Heart right ventricle (tissue), 16 donors: ENCODE measurements at regions not wholly inside any gene's neighbourhood (a gene's known extent, or its start where the extent isn't known, plus 50 kb on each side); places are given as distances from the start of the nearest gene placed in this dataset.

Experiments
- ATAC-seq, 8 donors: fragments of 200-7000 bp; cut with Tn5 transposase; one replicate each; pipeline ENCODE4 v1.9.1; 2020; ENCODE audit warnings: mild to moderate bottlenecking in 8 of 8, moderate library complexity in 8 of 8, moderate number of reproducible peaks in 1 of 8
- DNase-seq, 2 donors: peaks; one replicate each; pipeline ENCODE4 v3.0.0-alpha.2; 2020
- H3K27ac ChIP-seq, 10 donors: fragments of 200-600 bp; sonication (generic) in 2 of 10; one replicate each; pipeline versions ENCODE4 v1.5.0 to v1.8.0; 2020 to 2022; ENCODE audit warnings: mild to moderate bottlenecking in 3 of 10
- H3K27me3 ChIP-seq, 7 donors: fragments of 200-600 bp; one replicate each; pipeline ENCODE4 v1.8.0; 2021 to 2022; ENCODE audit warnings: mild to moderate bottlenecking in 2 of 7
- H3K36me3 ChIP-seq, 9 donors: fragments of 200-600 bp; sonication (generic) in 1 of 9; one replicate each; pipeline versions ENCODE4 v1.5.0 to v1.8.0; 2020 to 2022; ENCODE audit warnings: mild to moderate bottlenecking in 2 of 9
- H3K4me1 ChIP-seq, 9 donors: fragments of 200-600 bp; sonication (generic) in 1 of 9; one replicate each; pipeline versions ENCODE4 v1.5.0 to v1.8.0; 2020 to 2022; ENCODE audit warnings: mild to moderate bottlenecking in 4 of 9
- H3K4me3 ChIP-seq, 10 donors: fragments of 200-600 bp; sonication (generic) in 2 of 10; one replicate each; pipeline versions ENCODE4 v1.5.0 to v1.8.0; 2020 to 2022; ENCODE audit warnings: mild to moderate bottlenecking in 7 of 10, moderate library complexity in 2 of 10
- H3K9me3 ChIP-seq, 11 donors: fragments of 200-600 bp in 10 of 11; sonication (generic) in 2 of 11; one replicate each; pipeline versions ENCODE4 v1.5.0 to v1.8.0; 2013 to 2022; ENCODE audit warnings: mild to moderate bottlenecking in 2 of 11, control low read depth in 1 of 11, moderate library complexity in 1 of 11
- CTCF ChIP-seq, 9 donors: fragments of 200-600 bp; sonication (generic) in 2 of 9; IDR thresholded peaks; one replicate each; pipeline versions ENCODE4 v1.5.0 to v1.8.0; 2021 to 2022; ENCODE audit warnings: antibody characterized with exemption in 9 of 9, mild to moderate bottlenecking in 5 of 9, moderate library complexity in 1 of 9
- WGBS, 2 donors: extraction: QIAGEN DNeasy Blood & Tissue Kit; methylation state at CpG; one replicate each; pipeline ENCODE4 v1.1.7; 2013; ENCODE audit warnings: inconsistent platforms in 1 of 2; 5-methylcytosine and 5-hydroxymethylcytosine counted together
- intact Hi-C, 10 donors: fragments of 100-400 bp; cut with DNase I; formaldehyde crosslinking; loops; one replicate each; pipeline versions ENCODE4 v1.11.1 to v1.14.2; 2022
- donor health status: Arrhythmogenic right ventricular cardiomyopathy.
- donor health status: ischemic (EF 13 %, LVEDD 7.1; RV severe dilation, severe dysfunction).
- donor health status: healthy with polysubstance abuse.
- donor health status: DM: no; HTN: yes; CAD: no.
- donor health status: DM: no; HTN: no; CAD: no.
- donor health status: ischemic (EF 25% LVEDD 6.9; RV normal size, moderate dysfunction).
- donor health status: ischemic (EF 25% LVEDD 5.7; RV mildly dilated, moderate dysfunction).
- donor health status: healthy.
- donor health status: DM: yes; HTN: yes; CAD: no.
- donor health status: Ischemic cardiomyopathy.
- donor health status: ischemic (EF 35%, LVEDD 5.7; RV mildly dilated, moderate dysfunction).
- donor health status: nonischemic (EF 11% LVEDD 7.7; RV severe dilation, severe dysfunction).
- donor health status: DM: yes; HTN: yes; CAD: no.
- donor health status: PGD.
- donor health status: ischemic (EF 29% LVEDD 5.4; RV normal size, mild dysfunction).
- donor health status: nonischemic (EF 23%, LVEDD 6.1; RV moderate dilation, normal function).

GRCh38 chr2:75317316-75317715 lies 118.0 kb upstream of the TACR1 start:
- TF ChIP-seq CTCF (IDR thresholded peaks at IDR 0.05) = no peak
- no peak overlapping the region for H3K4me3 ChIP-seq
- H3K36me3 ChIP-seq = no peaks in the 10 kb centered on the region
- H3K9me3 ChIP-seq = no peaks in the 10 kb centered on the region
- WGBS, 2 donors = 69 to 74% methylated on average over 2 of the region's 2 CpGs
- intact Hi-C loops = no loop called here
- no peaks in the 10 kb centered on the region for H3K4me1 ChIP-seq
- H3K27me3 ChIP-seq = no peaks in the 10 kb centered on the region
- DNase-seq = no peak
- no peak overlapping the region for H3K27ac ChIP-seq
- no peak for ATAC-seq

- Histone ChIP-seq H3K27ac (no peak overlapping the region), H3K27me3 (no peaks in the 10 kb centered on the region), H3K9me3 (no peaks in the 10 kb centered on the region), H3K4me3 (no peak overlapping the region), H3K4me1 (no peaks in the 10 kb centered on the region), H3K36me3 (no peaks in the 10 kb centered on the region)
- WGBS, 2 donors = 87 to 94% methylated on average over 3 of the region's 3 CpGs
- ATAC-seq (no peak), DNase-seq (no peak)
- no peak for TF ChIP-seq CTCF (IDR thresholded peaks at IDR 0.05)
- intact Hi-C loops = no loop called here
Measured at GRCh38 chr2:75315436-75315835, 116.1 kb upstream of the TACR1 start.

GRCh38 chr2:75311993-75312392 lies 112.7 kb upstream of the TACR1 start:
- Histone ChIP-seq H3K27ac (no peak overlapping the region), H3K9me3 (peaks cover 0 to 7% (median 0%) of the 10 kb centered on the region in 11 donors), H3K27me3 (no peaks in the 10 kb centered on the region), H3K36me3 (no peaks in the 10 kb centered on the region), H3K4me3 (no peak overlapping the region), H3K4me1 (no peaks in the 10 kb centered on the region)
- ATAC-seq (no peak), DNase-seq (no peak)
- intact Hi-C loops = no loop called here
- no peak for TF ChIP-seq CTCF (IDR thresholded peaks at IDR 0.05)
- 62 to 64% methylated on average over 4 of the region's 4 CpGs for WGBS, 2 donors

- no peak overlapping the region for H3K4me3 ChIP-seq
- H3K4me1 ChIP-seq = no peaks in the 10 kb centered on the region
- ATAC-seq = no peak
- intact Hi-C loops = no loop called here
- TF ChIP-seq CTCF (IDR thresholded peaks at IDR 0.05) = no peak
- DNase-seq = no peak
- no peaks in the 10 kb centered on the region for H3K36me3 ChIP-seq
- H3K27me3 ChIP-seq = no peaks in the 10 kb centered on the region
- H3K9me3 ChIP-seq = peaks cover 0 to 7% (median 0%) of the 10 kb centered on the region in 11 donors
- WGBS, 2 donors = 68 to 71% methylated on average over 3 of the region's 3 CpGs
- no peak overlapping the region for H3K27ac ChIP-seq
Measured at GRCh38 chr2:75311521-75311920, 112.2 kb upstream of the TACR1 start.

- Histone ChIP-seq H3K27me3 (no peaks in the 10 kb centered on the region), H3K4me3 (no peak overlapping the region), H3K27ac (no peak overlapping the region), H3K36me3 (no peaks in the 10 kb centered on the region), H3K9me3 (peaks cover 0 to 7% (median 0%) of the 10 kb centered on the region in 11 donors), H3K4me1 (no peaks in the 10 kb centered on the region)
- DNase-seq = no peak
- no peak for ATAC-seq
- TF ChIP-seq CTCF (IDR thresholded peaks at IDR 0.05) = no peak
- intact Hi-C loops = no loop called here
- 77 to 80% methylated on average over 4 of the region's 4 CpGs for WGBS, 2 donors
Measured at GRCh38 chr2:75310876-75311275, 111.6 kb upstream of the TACR1 start.
